OCI-LY3 (cell line): ENCODE measurements at regions not wholly inside any gene's neighbourhood (a gene's known extent, or its start where the extent isn't known, plus 50 kb on each side); places are given as distances from the start of the nearest gene placed in this dataset.

Experiments
- EZH2phosphoT487 ChIP-seq: fragments of 200-600 bp; shearing (Covaris generic); IDR thresholded peaks from 2 replicates; pipeline ENCODE4 v1.6.1; 2018; ENCODE audit warnings: antibody characterized with exemption, mixed run types, low read depth
- TF ChIP-seq, protein P1 (sequence below): fragments of 200-600, 300-600 bp; sonication (generic); IDR thresholded peaks from 2 replicates; pipeline ENCODE4 v1.5.1; 2014; ENCODE audit warnings: antibody characterized with exemption, low read length, low read depth

DNA sequence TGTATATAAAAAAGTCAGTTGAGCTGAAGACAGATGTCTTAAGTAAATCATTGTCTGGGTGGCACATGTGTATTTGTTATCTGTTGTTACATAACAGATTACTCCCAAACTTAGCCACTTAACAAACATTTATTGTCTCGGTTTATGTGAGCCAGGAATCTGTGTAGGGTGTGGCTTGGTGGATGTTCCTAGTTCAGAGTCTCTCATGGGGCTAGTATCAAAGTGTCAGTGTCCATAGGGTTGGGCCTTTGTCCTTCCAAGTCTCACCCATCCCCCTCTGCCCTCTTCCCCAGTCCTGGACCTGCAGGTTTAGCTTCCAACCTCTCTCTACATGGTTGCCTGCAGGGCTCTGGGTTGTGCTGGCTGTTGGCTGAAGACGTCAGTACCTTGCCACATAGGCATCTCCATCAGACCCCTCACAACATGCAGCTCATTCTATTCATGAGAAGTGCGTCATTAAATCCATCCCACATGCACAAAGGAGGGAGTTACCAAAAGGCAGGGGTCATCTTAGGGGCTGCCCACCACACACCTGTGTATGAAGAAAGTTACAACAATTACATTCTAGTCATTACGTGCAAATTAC lies 127.5 kb downstream of the HS3ST1 start:
- TF ChIP-seq, protein P1, sequence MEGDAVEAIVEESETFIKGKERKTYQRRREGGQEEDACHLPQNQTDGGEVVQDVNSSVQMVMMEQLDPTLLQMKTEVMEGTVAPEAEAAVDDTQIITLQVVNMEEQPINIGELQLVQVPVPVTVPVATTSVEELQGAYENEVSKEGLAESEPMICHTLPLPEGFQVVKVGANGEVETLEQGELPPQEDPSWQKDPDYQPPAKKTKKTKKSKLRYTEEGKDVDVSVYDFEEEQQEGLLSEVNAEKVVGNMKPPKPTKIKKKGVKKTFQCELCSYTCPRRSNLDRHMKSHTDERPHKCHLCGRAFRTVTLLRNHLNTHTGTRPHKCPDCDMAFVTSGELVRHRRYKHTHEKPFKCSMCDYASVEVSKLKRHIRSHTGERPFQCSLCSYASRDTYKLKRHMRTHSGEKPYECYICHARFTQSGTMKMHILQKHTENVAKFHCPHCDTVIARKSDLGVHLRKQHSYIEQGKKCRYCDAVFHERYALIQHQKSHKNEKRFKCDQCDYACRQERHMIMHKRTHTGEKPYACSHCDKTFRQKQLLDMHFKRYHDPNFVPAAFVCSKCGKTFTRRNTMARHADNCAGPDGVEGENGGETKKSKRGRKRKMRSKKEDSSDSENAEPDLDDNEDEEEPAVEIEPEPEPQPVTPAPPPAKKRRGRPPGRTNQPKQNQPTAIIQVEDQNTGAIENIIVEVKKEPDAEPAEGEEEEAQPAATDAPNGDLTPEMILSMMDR: no peak
- TF ChIP-seq EZH2phosphoT487: no peak
